NOMO-1 (cell line): ENCODE measurements at regions not wholly inside any gene's neighbourhood (a gene's known extent, or its start where the extent isn't known, plus 50 kb on each side); places are given as distances from the start of the nearest gene placed in this dataset.

Source experiments
- DNase-seq, 2 experiments: peaks; one replicate each; lab custom pipeline; 2025; ENCODE audit not compliant: unreplicated experiment in 2 of 2; lab: John Stamatoyannopoulos, UW

DNA sequence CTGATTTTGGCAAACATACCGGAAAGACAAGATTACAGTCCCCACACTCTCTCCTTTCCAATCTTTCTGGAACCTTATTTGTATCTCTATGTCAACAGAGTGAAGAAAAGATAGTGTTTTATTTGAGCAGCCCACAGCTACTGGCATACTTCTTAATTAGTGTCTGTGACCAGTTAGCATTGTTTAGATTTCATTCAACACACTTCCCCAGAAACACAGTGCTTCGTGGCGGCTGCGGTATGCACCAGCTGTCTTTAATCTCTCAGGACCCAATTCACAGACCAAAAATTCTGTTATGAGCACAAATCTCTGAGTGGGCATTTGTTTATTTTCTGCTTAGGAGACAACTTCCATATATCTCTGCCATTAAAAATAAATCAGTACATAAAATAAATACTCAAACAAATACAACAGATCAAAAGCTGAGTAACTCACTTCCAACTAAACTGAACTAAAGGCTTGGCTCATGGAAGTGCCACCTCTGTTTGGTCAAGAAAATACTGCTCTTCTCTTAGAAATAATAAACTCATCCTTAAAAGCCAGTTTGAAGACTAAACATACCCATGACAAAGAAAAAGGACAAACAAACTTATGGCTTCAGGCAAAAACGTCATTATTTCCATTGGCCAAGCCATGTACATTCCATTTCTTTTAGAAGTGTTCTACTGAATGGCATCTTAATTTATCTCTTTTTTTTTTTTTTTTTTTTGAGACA lies 392.4 kb downstream of the TXNL1 start:
- DNase-seq, result no peak

DNA sequence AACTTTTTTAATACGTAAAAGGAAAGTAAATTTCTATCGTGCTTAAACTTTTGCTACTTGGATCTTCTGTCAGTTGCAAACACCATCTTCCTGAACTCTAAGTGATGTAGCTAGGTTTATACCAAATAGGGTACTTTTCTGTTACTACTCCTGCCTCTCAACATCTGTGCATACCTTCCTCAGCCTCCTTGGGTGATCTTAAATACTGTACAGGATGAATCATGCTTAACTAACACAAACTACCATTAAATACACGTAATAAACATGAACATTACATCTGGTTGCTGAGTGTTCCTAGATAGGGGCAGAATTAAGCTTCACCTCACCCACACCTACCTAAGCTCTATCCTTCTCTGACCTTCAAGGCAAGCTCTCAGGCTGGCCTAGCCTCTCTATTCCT lies 398.0 kb downstream of the TXNL1 start:
- no peak for DNase-seq

DNA sequence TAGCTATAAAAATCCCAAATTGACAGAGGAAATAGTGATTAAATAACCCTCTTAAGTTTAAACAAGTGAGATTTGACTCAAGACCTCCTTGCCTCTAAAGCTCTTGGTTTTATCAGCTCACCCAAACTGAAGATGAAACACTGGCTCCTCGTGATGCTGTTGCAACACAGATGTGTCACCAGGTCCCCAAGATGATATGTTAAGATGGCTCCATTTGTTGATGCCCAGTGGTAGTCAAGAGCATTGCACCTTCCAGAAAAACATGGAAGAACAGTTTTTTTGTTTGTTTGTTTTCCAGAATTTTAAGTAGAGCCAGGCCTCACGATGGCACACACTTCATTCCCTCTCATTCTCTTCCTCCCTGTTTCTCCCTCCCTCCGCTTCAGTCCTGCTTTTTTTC lies 399.8 kb downstream of the TXNL1 start:
- peak; percentile 1 to 52 for DNase-seq

DNA sequence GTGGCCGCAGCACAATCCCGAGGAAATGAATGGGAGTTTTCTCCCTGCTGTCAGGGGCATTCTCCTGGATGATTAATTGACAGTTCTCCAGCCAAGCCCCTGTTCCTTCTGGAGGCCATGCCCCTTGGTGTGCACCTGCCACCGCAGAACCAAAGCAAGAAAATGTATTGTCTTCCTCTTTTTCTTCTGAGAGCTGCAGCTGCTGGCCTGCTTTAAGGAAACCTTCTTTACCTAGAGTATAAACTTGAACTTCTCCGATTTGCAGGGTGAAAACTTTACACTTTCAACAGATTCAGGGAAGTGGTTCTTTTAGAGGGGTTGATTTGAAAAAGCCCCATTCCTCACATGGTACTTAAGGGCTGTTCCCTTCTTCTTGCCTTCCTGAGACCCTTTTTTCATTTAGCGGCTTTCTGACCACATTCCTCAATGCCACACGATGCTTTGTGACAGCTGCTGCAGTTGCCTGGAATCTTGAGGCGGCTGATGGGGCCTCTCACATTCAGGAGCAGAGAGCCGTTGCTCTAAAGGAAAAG lies 402.8 kb downstream of the TXNL1 start:
- peak; percentile 78 to 85 for DNase-seq

DNA sequence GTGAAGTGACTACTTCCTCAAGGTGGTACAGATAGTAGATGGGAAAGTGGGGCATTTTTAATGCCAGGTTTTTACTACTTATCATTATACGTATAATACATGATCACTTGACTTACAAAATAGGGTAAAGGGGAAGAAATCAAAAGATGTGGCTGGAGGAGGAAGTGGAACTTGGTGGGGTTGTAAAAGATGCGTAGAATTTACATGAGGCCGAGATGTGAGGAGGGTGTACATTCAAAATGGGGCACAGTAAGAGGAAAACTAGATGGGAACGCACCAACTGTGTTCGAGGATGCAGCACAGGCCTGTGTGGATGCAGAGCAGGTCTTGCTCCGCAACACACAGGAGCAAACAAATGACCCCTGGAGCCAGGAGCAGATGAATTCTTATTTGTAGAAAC lies 403.3 kb downstream of the TXNL1 start:
- peak; percentile 70 to 81 for DNase-seq

DNA sequence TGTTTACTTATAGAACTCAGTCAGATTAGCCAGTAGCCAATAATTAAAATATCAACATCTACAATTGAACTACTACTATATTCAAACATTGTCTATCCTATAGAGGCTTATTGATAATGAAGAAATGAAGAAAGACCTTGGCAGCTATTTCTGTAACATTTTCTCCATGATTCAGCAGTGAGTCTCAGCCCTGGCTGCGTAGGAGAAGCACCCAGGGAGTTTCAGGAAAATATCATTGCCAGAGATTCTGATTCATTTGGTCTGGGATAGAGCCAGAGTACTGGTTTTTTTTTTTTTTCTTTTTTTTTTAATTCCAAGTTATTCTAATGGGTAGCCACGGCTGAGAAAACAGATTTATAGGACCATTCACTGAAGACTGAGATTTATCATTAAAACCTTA lies 404.8 kb downstream of the TXNL1 start:
- DNase-seq, result no peak

DNA sequence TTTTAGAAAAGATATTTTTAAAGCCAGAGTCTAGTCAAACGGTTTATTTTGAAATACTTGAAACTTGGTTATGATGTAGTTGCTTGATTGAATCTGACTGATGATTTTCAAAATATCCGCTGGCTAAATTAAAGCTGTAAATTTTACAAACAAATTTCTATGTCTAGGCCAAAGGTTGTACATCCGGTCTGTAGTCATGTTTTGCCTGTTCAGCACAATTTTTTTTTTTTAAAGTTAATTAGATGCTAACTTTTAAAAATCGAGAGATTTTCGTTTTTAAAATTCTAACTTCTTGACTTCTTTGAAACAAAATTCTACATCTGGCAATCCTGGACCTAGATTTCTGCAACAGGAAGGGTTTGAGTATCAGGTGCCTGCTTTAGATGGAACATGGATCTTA lies 412.4 kb downstream of the TXNL1 start:
- no peak for DNase-seq

DNA sequence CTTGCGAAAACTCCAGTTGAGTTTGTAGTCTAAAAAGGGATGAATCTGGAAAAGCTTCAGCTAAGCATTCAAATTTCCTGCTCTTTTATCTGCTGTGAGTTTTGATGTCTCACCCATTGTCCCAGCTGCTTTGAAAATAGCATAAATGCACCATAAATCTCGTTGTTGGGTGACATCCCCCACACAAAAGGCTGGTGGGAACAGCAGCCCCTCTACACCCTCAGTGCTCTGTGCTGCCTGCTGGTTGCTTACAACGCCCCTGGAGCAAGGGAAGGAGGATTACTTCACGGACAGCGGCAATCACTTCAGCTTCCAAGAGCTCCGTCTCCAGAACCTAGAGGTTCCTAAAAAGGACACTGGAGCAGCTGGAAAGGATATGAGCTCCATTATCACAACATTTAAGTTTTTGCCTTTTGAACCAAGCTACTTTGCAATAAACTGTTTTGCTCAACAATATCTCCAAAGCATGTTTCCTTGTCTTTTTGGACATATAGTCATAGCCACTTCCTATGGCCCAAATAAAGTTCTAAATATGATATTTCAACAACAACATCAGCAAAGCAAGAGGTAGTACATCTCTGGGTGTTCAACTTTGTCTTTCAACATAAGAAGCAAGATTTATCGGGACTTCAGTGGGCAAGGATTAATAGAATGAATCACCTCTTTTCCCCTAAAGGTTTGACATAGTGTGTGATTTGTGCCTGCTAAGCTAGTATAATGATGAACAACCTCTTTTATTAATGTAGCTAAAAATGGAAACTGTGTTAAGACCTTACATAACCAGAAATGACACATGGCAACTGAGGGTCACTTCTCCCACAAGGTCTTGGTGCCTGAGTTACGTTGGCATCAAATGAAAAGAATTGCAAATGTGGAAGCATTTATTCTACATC lies 413.5 kb downstream of the TXNL1 start:
- no peak for DNase-seq

DNA sequence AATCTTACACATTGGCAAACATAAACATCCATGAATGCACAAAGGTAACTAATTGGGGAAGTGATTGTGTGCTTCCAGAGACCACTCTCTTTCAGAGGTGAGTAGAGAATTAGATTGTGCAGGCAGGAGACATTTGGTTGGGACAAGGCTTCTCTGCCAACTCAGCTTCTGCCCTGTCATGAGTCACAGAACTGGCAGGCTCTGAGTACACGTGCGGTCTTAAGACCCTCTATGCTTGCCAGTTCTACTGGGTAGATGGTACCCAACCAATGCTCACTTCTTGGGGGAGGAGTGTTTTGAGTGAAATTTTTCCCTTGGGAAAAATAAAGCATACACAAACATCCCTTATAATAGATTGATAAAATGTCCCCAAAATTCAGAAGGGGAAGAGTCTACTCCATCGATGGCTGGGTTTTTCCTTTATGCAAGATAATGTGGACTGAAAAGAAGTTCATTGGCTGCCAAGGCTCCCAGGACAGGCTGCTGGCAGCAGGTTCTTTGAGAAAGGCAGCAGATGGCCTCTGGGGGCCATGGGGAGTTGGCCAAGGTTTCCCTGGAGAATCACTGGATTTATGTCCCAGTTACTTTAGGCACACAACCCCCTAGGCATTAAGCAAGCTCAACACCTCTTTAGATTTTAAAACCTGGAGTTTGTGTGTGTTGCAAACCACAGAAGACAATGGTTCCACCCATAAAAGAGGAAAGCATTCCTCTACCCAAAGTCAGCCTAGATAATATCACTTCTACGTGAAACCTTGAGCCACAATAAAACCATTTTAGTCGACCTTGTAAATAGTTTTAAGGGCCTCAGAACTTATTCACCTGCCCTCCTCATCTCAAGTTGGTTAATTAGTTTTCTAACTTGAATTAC lies 417.0 kb downstream of the TXNL1 start:
- DNase-seq, result no peak

DNA sequence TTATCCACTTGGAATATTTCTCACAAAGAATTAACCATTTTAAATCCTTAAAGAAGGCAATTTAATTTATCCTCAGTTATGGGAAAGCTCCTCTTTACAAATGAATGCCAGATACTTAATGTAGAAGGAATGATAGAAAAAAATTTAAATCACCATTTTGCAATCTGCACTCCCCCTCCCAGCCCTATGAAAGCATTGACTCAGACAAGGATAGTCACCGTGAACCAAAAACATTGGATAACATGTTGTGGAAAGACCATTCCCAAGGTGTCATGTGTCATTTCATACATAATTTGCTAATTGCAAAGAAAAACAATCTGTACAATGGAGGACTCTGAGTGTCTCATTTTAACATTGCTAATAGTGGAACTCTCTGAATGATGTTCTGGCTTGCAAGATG lies 421.0 kb downstream of the TXNL1 start:
- no peak for DNase-seq

DNA sequence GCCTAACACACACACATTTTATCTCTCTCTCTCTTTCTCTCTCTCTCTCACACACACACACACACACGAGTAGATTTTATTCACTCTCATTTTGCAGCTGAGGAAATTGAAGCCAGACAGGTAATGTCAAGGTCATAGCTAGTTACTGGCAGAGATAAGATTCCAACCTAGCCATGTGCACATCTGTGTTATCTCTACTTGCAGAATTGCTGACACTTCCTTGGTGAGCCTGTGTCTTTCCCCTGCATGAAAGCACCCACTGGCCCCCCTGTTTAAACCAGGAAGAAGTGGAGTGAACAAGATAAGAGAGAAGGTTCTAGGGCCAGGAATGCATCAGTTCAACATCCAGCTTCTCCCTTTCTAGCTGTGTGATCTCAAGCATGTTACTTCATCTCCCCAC lies 423.7 kb downstream of the TXNL1 start:
- no peak for DNase-seq

DNA sequence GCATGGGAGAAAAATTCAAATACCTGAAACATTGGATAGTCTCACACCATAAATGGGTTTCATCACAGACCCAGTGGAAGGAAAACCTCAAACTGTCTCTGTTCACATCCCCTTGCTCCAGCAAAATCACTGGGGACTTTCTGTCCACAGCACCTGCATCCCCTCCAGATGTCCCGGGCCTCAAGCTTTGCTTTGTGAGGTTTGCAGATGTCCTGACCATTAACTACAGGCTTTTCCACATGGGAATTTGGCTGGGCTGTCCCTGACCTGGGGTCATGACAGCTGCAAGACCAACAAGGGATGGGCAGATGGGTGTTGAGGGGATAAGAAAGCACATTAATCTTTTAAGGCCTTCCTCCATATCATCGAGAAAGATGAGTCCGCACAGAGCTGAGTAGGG lies 427.9 kb downstream of the TXNL1 start:
- no peak for DNase-seq

DNA sequence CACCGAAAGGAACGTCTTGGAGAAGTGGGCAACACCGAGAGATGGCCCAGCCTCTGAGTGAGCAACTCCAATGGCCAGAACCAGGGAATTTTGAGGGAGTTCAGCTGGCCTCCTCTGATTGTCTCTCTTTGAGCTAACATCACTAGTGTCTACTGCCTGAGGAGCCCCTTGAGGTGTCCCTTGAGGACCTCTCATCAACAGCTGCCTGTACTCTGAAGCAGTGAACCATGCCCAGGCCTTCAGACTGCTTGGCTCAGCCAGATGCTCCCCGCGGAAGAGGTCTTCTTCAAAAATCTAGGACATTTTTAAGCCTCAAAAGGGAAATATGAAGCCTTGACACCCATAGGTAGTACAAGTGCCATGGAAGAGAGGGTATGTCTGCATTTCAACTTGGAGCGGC lies 430.4 kb downstream of the TXNL1 start:
- DNase-seq, result no peak

DNA sequence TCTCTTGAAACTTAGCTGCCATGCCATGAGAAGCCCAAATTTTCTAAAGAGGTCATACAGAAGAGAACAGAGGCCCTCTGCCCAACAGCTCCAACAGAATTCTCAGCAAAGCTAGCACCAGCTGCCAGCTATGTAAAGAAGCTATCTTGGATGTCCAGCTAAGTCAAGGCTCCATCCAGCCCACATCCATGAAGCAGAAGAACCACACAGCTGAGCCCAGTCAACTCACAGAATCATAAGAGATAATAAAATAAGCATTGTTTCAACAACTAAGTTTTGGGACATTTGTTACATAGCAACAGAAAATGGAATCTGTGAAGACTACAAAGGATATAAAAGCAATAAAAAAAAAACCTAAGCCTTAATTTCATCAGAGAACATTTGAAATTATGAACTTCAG lies 434.3 kb downstream of the TXNL1 start:
- DNase-seq, result no peak

DNA sequence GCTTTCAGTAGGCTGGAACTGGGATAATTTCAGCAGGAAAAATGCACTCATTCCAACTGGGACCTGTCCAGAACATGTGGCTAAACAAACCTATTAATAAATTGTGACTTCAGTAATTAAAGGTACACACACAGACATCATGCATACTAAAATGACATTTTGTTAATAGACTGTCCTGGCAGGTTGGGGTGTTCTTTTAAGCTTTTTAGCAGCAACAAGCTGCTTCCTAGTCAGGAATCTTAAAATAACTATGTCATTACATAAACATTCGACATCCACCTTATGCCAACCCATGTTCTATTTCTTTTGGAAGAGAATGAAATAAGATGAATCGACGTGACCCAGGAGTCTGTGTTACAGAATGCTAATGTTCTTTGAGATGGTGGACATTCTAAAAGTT lies 435.7 kb downstream of the TXNL1 start:
- DNase-seq, result no peak

DNA sequence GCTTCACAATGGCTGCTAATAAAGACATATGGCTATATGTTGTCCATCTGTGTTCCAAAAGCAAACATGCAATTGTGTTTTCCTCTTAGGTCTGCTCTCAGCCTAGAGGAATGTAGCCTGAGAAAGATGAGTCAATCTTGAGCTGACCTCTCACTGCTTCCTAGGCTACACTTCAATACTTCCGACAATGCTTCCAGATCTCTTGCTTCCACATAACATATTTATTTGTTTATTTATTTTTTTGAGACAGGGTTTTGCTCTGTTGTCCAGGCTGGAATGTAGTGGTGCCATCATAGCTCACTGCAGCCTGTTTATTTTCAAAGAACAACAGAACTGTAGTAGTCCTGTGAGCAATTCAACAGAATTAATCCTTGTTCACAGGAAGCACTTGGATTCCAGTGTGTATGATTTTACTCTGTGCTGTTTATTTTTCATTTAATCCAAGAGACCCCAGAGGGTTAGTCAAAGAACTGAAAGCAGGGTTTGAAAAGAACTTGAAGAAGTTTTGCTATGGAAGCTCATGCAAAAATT lies 437.9 kb downstream of the TXNL1 start:
- no peak for DNase-seq

DNA sequence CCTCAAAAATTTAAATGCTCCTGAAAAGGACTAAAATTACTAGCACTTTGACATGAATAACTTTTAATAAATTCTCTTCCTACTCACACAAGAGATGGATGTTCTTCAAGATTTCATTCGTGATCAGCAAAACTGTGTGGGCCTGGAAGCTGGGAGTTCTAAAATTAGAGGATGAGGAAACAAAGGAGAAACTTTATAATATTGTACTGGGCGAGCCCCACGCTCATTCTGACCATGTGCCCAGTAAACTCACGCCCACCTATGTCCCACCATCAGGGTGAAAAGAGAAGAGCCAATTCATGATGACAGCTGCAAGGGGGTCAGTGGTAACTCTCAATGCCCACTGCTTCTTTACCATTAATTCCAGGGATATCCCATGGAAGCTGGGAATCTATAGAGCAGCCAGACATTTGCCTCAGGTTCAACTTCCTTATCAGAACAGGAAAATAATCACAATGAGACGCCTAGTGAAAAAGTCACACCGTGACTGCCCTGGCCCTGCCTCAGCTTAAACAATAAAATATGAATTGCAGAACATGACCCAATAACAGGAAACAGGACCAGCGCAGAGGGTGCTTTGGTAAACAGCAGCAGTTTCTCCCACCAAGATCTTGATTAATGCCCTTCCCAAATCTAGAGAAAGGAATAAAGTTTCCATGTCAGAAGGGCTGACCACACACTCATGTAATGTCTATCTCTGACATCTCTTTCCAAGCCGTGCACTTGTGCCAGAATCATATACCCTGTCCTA lies 438.6 kb downstream of the TXNL1 start:
- no peak for DNase-seq

DNA sequence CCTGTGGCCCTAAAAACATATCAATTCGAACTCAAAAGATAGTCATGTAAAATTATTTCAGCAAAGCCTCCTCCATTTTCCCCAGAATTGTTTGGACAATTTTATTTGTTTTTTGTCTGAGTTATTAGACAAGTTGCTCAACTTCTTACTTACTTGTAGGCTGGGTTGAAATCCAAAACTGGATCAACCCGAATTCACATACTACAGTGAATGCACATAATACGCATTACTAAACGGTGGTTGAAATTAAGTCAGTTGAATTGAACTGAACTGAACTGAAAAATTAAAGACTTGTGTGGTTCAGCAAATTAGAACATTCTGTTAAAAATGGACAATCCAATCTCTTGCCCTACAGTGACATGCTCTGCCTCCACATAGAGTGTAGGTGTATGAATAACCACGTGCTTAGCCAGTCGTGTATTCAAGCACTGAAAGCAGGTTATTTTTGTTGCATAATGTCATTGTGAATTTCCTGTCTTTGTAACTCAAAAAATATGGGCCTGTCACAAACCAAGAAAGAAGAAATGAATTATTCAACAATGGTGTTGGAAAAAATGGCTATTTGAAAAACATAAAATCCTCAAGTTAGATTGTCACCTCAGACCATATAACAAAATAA lies 441.0 kb downstream of the TXNL1 start:
- no peak for DNase-seq

DNA sequence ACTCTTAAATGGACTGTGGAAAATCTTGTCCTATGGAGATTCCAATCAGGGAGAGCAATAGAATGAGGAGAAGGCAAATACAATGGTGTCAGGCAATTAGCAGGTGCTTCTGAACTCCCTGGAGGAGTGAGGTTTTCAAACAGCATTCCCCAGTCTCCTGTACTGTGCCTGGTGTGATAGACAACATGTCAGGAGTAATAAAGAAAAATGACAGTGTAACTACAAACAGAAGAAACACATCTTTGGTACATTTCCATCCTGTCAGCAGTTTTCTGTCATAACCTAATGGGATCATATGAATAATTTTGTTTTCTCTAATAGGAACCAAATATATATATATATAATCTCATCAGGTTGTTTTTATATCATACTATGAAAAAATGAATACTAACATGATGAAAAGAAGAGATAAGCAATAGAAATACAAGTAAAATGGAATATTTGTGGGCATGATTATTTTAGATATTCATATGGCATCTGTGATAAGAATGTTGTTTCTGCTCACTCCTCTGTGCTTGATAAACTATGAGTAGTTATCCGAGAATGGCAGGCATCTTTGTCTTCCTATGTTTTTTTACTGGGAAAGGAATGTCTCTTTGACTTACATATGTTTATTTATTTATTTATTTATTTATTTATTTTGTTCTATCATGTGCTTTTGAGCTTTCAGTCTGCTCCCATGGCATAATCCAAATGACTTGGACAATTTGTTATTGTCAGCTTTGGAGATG lies 441.7 kb downstream of the TXNL1 start:
- DNase-seq, result no peak
